GM12865 (cell line): ENCODE measurements at regions not wholly inside any gene's neighbourhood (a gene's known extent, or its start where the extent isn't known, plus 50 kb on each side); places are given as distances from the start of the nearest gene placed in this dataset.

ENCODE experiments used
- DNase-seq: peaks from one replicate; pipeline ENCODE4 v3.0.0; 2010; ENCODE audit warnings: low read depth
- H3K4me3 ChIP-seq: 2 replicates; pipeline ENCODE4 v1.5.1; 2011; ENCODE audit warnings: mild to moderate bottlenecking, low read depth, low read length, control low read depth
- CTCF ChIP-seq: IDR thresholded peaks from 2 replicates; pipeline ENCODE4 v1.5.1; 2011; ENCODE audit warnings: low read length, control low read depth, low read depth, inconsistent platforms; ENCODE audit not compliant: insufficient read depth; ENCODE audit errors: missing control alignments

GRCh38 chr19:32053376-32053775 lies 292.0 kb upstream of the ZNF507 start:
- no peak overlapping the region for H3K4me3 ChIP-seq
- TF ChIP-seq CTCF = no peak
- DNase-seq = no peak

GRCh38 chr19:32053861-32054260 lies 291.5 kb upstream of the ZNF507 start:
- no peak for DNase-seq
- H3K4me3 ChIP-seq = no peak overlapping the region
- no peak for TF ChIP-seq CTCF

GRCh38 chr19:32058131-32058530 lies 287.3 kb upstream of the ZNF507 start:
- no peak for TF ChIP-seq CTCF
- no peak for DNase-seq

GRCh38 chr19:32061315-32061714 lies 284.1 kb upstream of the ZNF507 start:
- TF ChIP-seq CTCF = no peak
- DNase-seq = no peak
- H3K4me3 ChIP-seq = no peak overlapping the region

More at GRCh38 chr19:32058131-32058530, 287.3 kb upstream of the ZNF507 start:
- no peak overlapping the region for H3K4me3 ChIP-seq

GRCh38 chr19:32063601-32064000 lies 281.8 kb upstream of the ZNF507 start:
- DNase-seq = no peak
- H3K4me3 ChIP-seq = no peak overlapping the region
- TF ChIP-seq CTCF = no peak

GRCh38 chr19:32066056-32066455 lies 279.4 kb upstream of the ZNF507 start:
- no peak for DNase-seq
- H3K4me3 ChIP-seq = no peak overlapping the region
- no peak for TF ChIP-seq CTCF

GRCh38 chr19:32067685-32068084 lies 277.7 kb upstream of the ZNF507 start:
- H3K4me3 ChIP-seq = no peak overlapping the region
- no peak for DNase-seq
- no peak for TF ChIP-seq CTCF
